GM19395 (cell line): ENCODE measurements at regions not wholly inside any gene's neighbourhood (a gene's known extent, or its start where the extent isn't known, plus 50 kb on each side); places are given as distances from the start of the nearest gene placed in this dataset.
"Not testable (repeated sequence)": the region's sequence is repeated elsewhere in the genome, so short reads cannot be mapped to it uniquely, and the experiment has no call there.

Experiments
- ATAC-seq: cut with Tn5 transposase; IDR thresholded peaks from one replicate; pipeline ENCODE4 v1.9.1; 2021; ENCODE audit warnings: mild to moderate bottlenecking, moderate library complexity; ENCODE audit not compliant: unreplicated experiment

GRCh38 chr6:68031054-68031453, 604.0 kb upstream of the ADGRB3 start:
- ATAC-seq, result no peak

- ATAC-seq, result no peak
These were observed 608.6 kb upstream of the ADGRB3 start for GRCh38 chr6:68026483-68026882.

GRCh38 chr6:68025764-68026163, 609.3 kb upstream of the ADGRB3 start:
- ATAC-seq, result no peak

GRCh38 chr6:68024570-68025269, 610.4 kb upstream of the ADGRB3 start:
- ATAC-seq, result no peak

GRCh38 chr6:68022968-68023367, 612.1 kb upstream of the ADGRB3 start:
- not testable (repeated sequence) for ATAC-seq

GRCh38 chr6:68013780-68014515, 621.1 kb upstream of the ADGRB3 start:
- no peak for ATAC-seq

- no peak for ATAC-seq
These were observed 622.3 kb upstream of the ADGRB3 start for GRCh38 chr6:68012822-68013221.

GRCh38 chr6:68010936-68011335, 624.1 kb upstream of the ADGRB3 start:
- ATAC-seq, result no peak

- ATAC-seq, result no peak
These were observed 626.6 kb upstream of the ADGRB3 start for GRCh38 chr6:68008445-68008844.

GRCh38 chr6:68007717-68008116, 627.4 kb upstream of the ADGRB3 start:
- ATAC-seq, result no peak

GRCh38 chr6:67986694-67987232, 648.3 kb upstream of the ADGRB3 start:
- no peak for ATAC-seq

GRCh38 chr6:67976486-67976885, 658.6 kb upstream of the ADGRB3 start:
- no peak for ATAC-seq

GRCh38 chr6:67974931-67975330, 660.2 kb upstream of the ADGRB3 start:
- ATAC-seq, result no peak

- ATAC-seq, result no peak
These were observed 663.3 kb upstream of the ADGRB3 start for GRCh38 chr6:67971812-67972211.

GRCh38 chr6:67966830-67967229, 668.3 kb upstream of the ADGRB3 start:
- no peak for ATAC-seq

GRCh38 chr6:67956352-67956751, 678.7 kb upstream of the ADGRB3 start:
- no peak for ATAC-seq

GRCh38 chr6:67952948-67953347, 682.1 kb upstream of the ADGRB3 start:
- no peak for ATAC-seq

- no peak for ATAC-seq
These were observed 683.0 kb upstream of the ADGRB3 start for GRCh38 chr6:67952121-67952520.

- ATAC-seq, result not testable (repeated sequence)
These were observed 687.3 kb upstream of the ADGRB3 start for GRCh38 chr6:67947762-67948161.

GRCh38 chr6:67935976-67936477, 699.1 kb upstream of the ADGRB3 start:
- ATAC-seq, result no peak

GRCh38 chr6:67933278-67933677, 701.8 kb upstream of the ADGRB3 start:
- no peak for ATAC-seq

GRCh38 chr6:67922588-67922987, 712.5 kb upstream of the ADGRB3 start:
- not testable (repeated sequence) for ATAC-seq
